OCI-LY3 (cell line): ENCODE measurements at regions not wholly inside any gene's neighbourhood (a gene's known extent, or its start where the extent isn't known, plus 50 kb on each side); places are given as distances from the start of the nearest gene placed in this dataset.

Experiments
- H2AFZ ChIP-seq: fragments of 200-600, 300-600 bp; shearing (Covaris generic); 2 replicates; pipeline ENCODE4 v1.6.0; 2014; ENCODE audit warnings: antibody characterized with exemption, low read depth, low read length
- H3K27ac ChIP-seq: fragments of 200-600, 300-600 bp; sonication (generic); 2 replicates; pipeline ENCODE4 v1.5.1; 2014; ENCODE audit warnings: mild to moderate bottlenecking, low read length, moderate library complexity, mixed read lengths
- H3K27me3 ChIP-seq: fragments of 200-600, 300-600 bp; sonication (generic); 2 replicates; pipeline ENCODE4 v1.6.1; 2014; ENCODE audit warnings: low read depth, low read length, mixed read lengths
- H3K36me3 ChIP-seq: fragments of 200-600, 300-600 bp; sonication (generic); replicated peaks from 2 replicates; pipeline ENCODE3; 2014; ENCODE audit warnings: low read depth, low read length, mixed read lengths
- H3K4me1 ChIP-seq: fragments of 300-600, 200-600 bp; sonication (generic); 2 replicates; pipeline ENCODE4 v1.6.1; 2014; ENCODE audit warnings: low read length, mixed read lengths
- H3K4me2 ChIP-seq: fragments of 200-600, 300-600 bp; sonication (generic); 2 replicates; pipeline ENCODE4 v1.6.1; 2014; ENCODE audit warnings: low read length, mixed read lengths
- H3K4me3 ChIP-seq: fragments of 300-600, 200-600 bp; sonication (generic); 2 replicates; pipeline ENCODE4 v1.5.1; 2014; ENCODE audit warnings: antibody characterized with exemption, mild to moderate bottlenecking, low read length, moderate library complexity
- H3K79me2 ChIP-seq: fragments of 300-600, 200-600 bp; shearing (Covaris generic); 2 replicates; pipeline ENCODE4 v1.6.1; 2014; ENCODE audit warnings: mild to moderate bottlenecking, low read length, mixed read lengths
- H3K9ac ChIP-seq: fragments of 300-600, 200-600 bp; shearing (Covaris generic); 2 replicates; pipeline ENCODE4 v1.6.0; 2014; ENCODE audit warnings: mild to moderate bottlenecking, low read length, moderate library complexity
- H3K9me3 ChIP-seq: fragments of 200-600, 300-600 bp; shearing (Covaris generic); 2 replicates; pipeline ENCODE4 v1.6.1; 2014; ENCODE audit warnings: low read length, mixed read lengths; ENCODE audit not compliant: insufficient read depth
- H4K20me1 ChIP-seq: fragments of 200-600, 300-600 bp; sonication (generic); 2 replicates; pipeline ENCODE4 v1.6.1; 2016; ENCODE audit warnings: low read length, mixed read lengths; ENCODE audit not compliant: insufficient read depth
- CTCF ChIP-seq: fragments of 200-600, 300-600 bp; sonication (generic); IDR thresholded peaks from 2 replicates; pipeline ENCODE4 v1.5.1; 2014; ENCODE audit warnings: antibody characterized with exemption, low read length, low read depth
- EZH2phosphoT487 ChIP-seq: fragments of 200-600 bp; shearing (Covaris generic); IDR thresholded peaks from 2 replicates; pipeline ENCODE4 v1.6.1; 2018; ENCODE audit warnings: antibody characterized with exemption, mixed run types, low read depth

- Histone ChIP-seq H3K27me3 (peaks cover 21% of the 10 kb centered on the region), H3K4me2 (peak overlapping the region; percentile 52), H3K9me3 (no peaks in the 10 kb centered on the region), H2AFZ (no peak overlapping the region), H3K9ac (no peak overlapping the region), H3K79me2 (no peaks in the 10 kb centered on the region), H3K36me3 (no peaks in the 10 kb centered on the region), H3K4me1 (peaks cover 24% of the 10 kb centered on the region), H4K20me1 (no peaks in the 10 kb centered on the region), H3K4me3 (peak overlapping the region; percentile 14; the same call in 1 of the 2 replicates), H3K27ac (peak overlapping the region; percentile 57)
- TF ChIP-seq EZH2phosphoT487, result peak; percentile 74; the same call in 1 of the 2 replicates
- no peak for TF ChIP-seq CTCF
Measured at GRCh38 chr12:29082522-29082921, 66.6 kb upstream of the FAR2 start.

GRCh38 chr12:29086325-29087271 lies 62.5 kb upstream of the FAR2 start:
- Histone ChIP-seq H3K4me2 (no peak overlapping the region), H2AFZ (no peak overlapping the region), H3K27me3 (peaks cover 24% of the 10 kb centered on the region), H3K27ac (no peak overlapping the region), H3K9ac (no peak overlapping the region), H4K20me1 (no peaks in the 10 kb centered on the region), H3K9me3 (no peaks in the 10 kb centered on the region), H3K4me1 (peaks cover 17% of the 10 kb centered on the region), H3K4me3 (no peak overlapping the region), H3K79me2 (no peaks in the 10 kb centered on the region), H3K36me3 (no peaks in the 10 kb centered on the region)
- TF ChIP-seq EZH2phosphoT487 (no peak), CTCF (no peak)

- Histone ChIP-seq H3K4me2 (no peak overlapping the region), H4K20me1 (no peaks in the 10 kb centered on the region), H3K27ac (no peak overlapping the region), H3K4me3 (no peak overlapping the region), H3K79me2 (no peaks in the 10 kb centered on the region), H3K9me3 (no peaks in the 10 kb centered on the region), H3K36me3 (no peaks in the 10 kb centered on the region), H3K9ac (no peak overlapping the region), H3K27me3 (peaks cover 21% of the 10 kb centered on the region), H3K4me1 (no peaks in the 10 kb centered on the region), H2AFZ (no peak overlapping the region)
- TF ChIP-seq EZH2phosphoT487 (no peak), CTCF (peak; percentile 69)
Measured at GRCh38 chr12:29088611-29089219, 60.4 kb upstream of the FAR2 start.
